Activated CD4-positive, alpha-beta T cell treated with anti-CD3 and anti-CD28 coated beads for 36 hours (primary cell): ENCODE measurements at regions not wholly inside any gene's neighbourhood (a gene's known extent, or its start where the extent isn't known, plus 50 kb on each side); places are given as distances from the start of the nearest gene placed in this dataset.

Experiments
- ATAC-seq: fragments of 200-7000 bp; cut with Tn5 transposase; one replicate; pipeline ENCODE4 v1.10.0; 2021; ENCODE audit warnings: mild to moderate bottlenecking, moderate library complexity
- CTCF ChIA-PET: fragments of 350-600 bp; sonication (Branson Sonifier 250); formaldehyde crosslinking; loops from one replicate; lab custom pipeline; 2021; ENCODE audit warnings: antibody characterized with exemption; lab: Charles Lee
- POLR2A ChIA-PET: fragments of 350-600 bp; sonication (Branson Sonifier 250); formaldehyde crosslinking; loops from one replicate; lab custom pipeline; 2021; ENCODE audit warnings: antibody characterized with exemption, inconsistent platforms; lab: Charles Lee
- DNase-seq: peaks from one replicate; pipeline ENCODE4 v3.0.0-alpha.2; 2020
- H3K27ac Mint-ChIP-seq: one replicate; pipeline ENCODE4 v1.8.0; 2021; ENCODE audit warnings: mixed read lengths
- H3K27me3 Mint-ChIP-seq: one replicate; pipeline ENCODE4 v1.8.0; 2021; ENCODE audit warnings: mixed read lengths
- H3K36me3 Mint-ChIP-seq: one replicate; pipeline ENCODE4 v1.8.0; 2021; ENCODE audit warnings: low read depth, mixed read lengths
- H3K4me1 Mint-ChIP-seq: one replicate; pipeline ENCODE4 v1.8.0; 2021; ENCODE audit warnings: mixed read lengths
- H3K4me3 Mint-ChIP-seq: one replicate; pipeline ENCODE4 v1.8.0; 2021; ENCODE audit warnings: mild to moderate bottlenecking, moderate library complexity, mixed read lengths
- H3K9me3 Mint-ChIP-seq: one replicate; pipeline ENCODE4 v1.8.0; 2021; ENCODE audit warnings: low read depth, mixed read lengths
- intact Hi-C, 2 experiments: fragments of 100-400 bp; cut with DNase I in 1 of 2; cut with micrococcal nuclease in 1 of 2; formaldehyde crosslinking; loops; one replicate each; pipeline versions ENCODE4 v1.14.2 to v1.15.1; 2022 to 2024; cut with DNase I, micrococcal nuclease

DNA sequence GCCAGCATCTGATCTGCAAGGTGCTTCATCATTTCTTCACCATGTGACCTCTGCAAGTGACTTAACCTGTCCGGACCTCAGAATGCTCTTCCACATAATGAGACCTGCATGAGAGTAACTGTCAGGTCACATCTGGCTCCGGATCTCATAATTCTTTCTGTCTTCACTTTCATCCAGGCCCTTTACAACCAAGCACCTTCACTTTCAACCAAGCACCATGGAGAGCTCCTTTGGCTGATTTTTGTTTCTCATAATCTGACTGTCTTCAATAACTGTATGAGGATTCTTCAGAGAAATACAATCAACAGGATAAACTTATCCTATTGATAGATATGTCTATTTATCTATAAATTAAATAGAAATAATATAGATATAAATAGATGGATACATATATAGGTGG lies 148.1 kb downstream of the VCX3A start:
- CTCF ChIA-PET: no interaction called here
- no peak overlapping the region for H3K4me3 Mint-ChIP-seq
- ATAC-seq (no peak), DNase-seq (no peak)
- H3K36me3 Mint-ChIP-seq: no peaks in the 10 kb centered on the region
- POLR2A ChIA-PET: no interaction called here
- no peak overlapping the region for H3K27ac Mint-ChIP-seq
- no peaks in the 10 kb centered on the region for H3K27me3 Mint-ChIP-seq
- H3K9me3 Mint-ChIP-seq: no peaks in the 10 kb centered on the region
- H3K4me1 Mint-ChIP-seq: no peaks in the 10 kb centered on the region
- intact Hi-C loops: no loop called here

DNA sequence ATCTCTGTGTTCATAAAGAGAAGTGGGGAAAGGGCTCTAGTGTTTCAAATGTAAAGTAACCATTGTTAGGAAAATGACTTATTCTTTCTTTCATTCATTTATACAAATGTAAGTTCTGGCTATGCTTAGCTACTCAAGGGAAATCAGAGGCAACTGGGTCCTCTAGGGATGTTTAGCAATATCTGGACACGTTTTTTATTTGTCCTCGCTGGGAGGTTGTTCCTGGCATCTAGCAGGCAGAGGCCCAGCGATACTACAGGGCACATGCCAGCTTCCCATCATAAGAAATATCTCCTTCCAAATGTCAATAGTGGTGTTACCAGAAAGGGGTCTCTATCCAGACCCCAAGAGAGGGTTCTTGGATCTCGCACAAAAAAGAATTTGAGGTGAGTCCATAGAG lies 150.0 kb downstream of the VCX3A start:
- CTCF ChIA-PET: no interaction called here
- Mint-ChIP-seq H3K4me3 (no peak overlapping the region), H3K27ac (no peak overlapping the region), H3K27me3 (no peaks in the 10 kb centered on the region), H3K36me3 (no peaks in the 10 kb centered on the region), H3K9me3 (no peaks in the 10 kb centered on the region), H3K4me1 (no peaks in the 10 kb centered on the region)
- ATAC-seq (no peak), DNase-seq (no peak)
- POLR2A ChIA-PET: no interaction called here
- intact Hi-C loops: no loop called here

DNA sequence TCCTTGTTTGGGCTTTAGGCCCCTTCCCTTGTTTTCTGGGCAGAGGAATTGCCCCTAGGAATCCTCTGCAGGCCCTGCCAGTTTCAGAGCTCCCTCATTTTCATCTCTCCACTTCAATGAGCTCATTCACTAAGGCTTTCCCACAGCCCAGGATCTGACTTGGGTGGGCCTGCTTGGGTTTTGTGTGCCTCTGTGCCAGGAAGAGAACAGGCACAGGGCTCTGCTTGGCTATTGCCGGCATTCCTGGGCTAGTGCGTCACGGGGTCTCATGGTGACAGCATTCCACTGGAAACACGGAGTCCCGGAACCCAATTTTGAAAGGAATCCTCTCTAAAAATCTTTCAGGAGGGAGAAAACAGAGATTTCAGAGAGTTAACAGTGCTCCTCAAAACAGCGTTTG lies 150.5 kb downstream of the VCX3A start:
- Mint-ChIP-seq H3K27ac (no peak overlapping the region), H3K4me1 (no peaks in the 10 kb centered on the region), H3K27me3 (no peaks in the 10 kb centered on the region), H3K36me3 (no peaks in the 10 kb centered on the region), H3K9me3 (no peaks in the 10 kb centered on the region), H3K4me3 (no peak overlapping the region)
- POLR2A ChIA-PET: no interaction called here
- intact Hi-C loops: no loop called here
- no peak for ATAC-seq
- CTCF ChIA-PET: interaction anchor here (0.6 kb wide), 1 partner anchor 171 kb away, joined by 3 read pairs; no protein-coding TSS in a partner anchor
- DNase-seq: no peak

DNA sequence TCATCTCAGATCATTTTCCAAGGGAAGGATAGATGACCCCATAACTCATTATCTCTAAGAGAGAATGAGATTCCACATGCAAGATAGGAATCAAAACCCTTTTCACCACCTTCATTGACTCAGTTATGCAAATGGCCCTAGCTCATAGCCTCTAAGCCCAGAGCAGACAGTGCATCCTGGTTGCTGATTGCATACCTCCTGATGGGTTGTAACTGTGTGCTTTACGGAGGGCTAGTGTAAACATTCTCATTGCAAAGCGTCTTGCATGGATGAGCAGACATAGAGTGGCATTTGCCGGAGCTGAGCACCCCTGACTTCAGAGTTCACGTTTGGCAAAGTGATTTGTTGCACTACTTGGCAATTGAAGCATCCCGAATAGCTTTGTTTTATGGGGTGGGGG lies 151.0 kb downstream of the VCX3A start:
- Mint-ChIP-seq H3K36me3 (no peaks in the 10 kb centered on the region), H3K9me3 (no peaks in the 10 kb centered on the region), H3K27me3 (no peaks in the 10 kb centered on the region), H3K4me3 (no peak overlapping the region), H3K27ac (no peak overlapping the region), H3K4me1 (no peaks in the 10 kb centered on the region)
- no peak for ATAC-seq
- CTCF ChIA-PET: interaction anchor here (0.6 kb wide), 1 partner anchor 171 kb away, joined by 3 read pairs; no protein-coding TSS in a partner anchor
- intact Hi-C loops: no loop called here
- no peak for DNase-seq
- POLR2A ChIA-PET: no interaction called here

DNA sequence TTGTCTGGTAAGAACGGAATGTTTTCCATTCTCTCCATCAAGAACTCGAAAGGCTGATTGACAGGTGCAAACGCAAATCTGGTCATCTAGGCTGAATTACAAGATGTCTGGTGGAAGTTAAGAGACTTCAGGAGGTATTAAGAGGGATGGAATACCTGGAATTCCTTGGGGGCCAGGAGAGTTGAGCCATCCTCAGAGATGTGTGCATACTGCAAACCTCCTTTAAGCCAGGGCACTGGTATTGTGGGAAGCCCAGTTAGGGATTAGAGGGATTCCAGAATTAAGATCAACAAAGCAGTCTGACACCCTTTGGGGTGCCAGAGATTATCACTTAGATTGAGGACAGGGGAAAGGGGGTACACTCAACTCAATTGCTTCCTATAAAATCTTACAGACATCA lies 151.4 kb downstream of the VCX3A start:
- no peak for DNase-seq
- POLR2A ChIA-PET: no interaction called here
- intact Hi-C loops: no loop called here
- CTCF ChIA-PET: no interaction called here
- Mint-ChIP-seq H3K27me3 (no peaks in the 10 kb centered on the region), H3K27ac (no peak overlapping the region), H3K4me3 (no peak overlapping the region), H3K36me3 (no peaks in the 10 kb centered on the region), H3K4me1 (no peaks in the 10 kb centered on the region), H3K9me3 (no peaks in the 10 kb centered on the region)
- ATAC-seq: no peak

DNA sequence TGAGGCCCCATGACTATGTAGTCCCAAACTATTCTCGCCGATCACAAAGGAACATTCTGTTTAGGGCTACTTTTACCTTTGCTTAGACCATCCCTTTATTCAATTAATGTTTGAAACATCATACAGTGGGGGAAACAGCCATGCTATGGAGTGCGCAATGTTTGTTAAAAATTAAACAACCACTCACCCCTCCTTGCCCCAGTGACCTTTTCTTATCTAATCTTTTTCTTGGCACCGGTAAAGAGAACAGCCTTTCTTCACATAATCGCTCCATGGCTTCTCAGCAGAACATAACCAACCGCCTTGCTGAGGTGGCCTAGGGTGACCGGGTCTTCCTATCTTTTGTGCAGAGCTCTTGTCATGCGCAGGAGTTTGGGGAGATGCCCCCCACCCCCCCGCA lies 152.6 kb downstream of the VCX3A start:
- ATAC-seq: no peak
- no peak for DNase-seq
- no peaks in the 10 kb centered on the region for H3K36me3 Mint-ChIP-seq
- intact Hi-C loops: no loop called here
- no peaks in the 10 kb centered on the region for H3K4me1 Mint-ChIP-seq
- POLR2A ChIA-PET: no interaction called here
- H3K9me3 Mint-ChIP-seq: no peaks in the 10 kb centered on the region
- CTCF ChIA-PET: no interaction called here
- H3K4me3 Mint-ChIP-seq: no peak overlapping the region
- H3K27ac Mint-ChIP-seq: no peak overlapping the region
- H3K27me3 Mint-ChIP-seq: no peaks in the 10 kb centered on the region

DNA sequence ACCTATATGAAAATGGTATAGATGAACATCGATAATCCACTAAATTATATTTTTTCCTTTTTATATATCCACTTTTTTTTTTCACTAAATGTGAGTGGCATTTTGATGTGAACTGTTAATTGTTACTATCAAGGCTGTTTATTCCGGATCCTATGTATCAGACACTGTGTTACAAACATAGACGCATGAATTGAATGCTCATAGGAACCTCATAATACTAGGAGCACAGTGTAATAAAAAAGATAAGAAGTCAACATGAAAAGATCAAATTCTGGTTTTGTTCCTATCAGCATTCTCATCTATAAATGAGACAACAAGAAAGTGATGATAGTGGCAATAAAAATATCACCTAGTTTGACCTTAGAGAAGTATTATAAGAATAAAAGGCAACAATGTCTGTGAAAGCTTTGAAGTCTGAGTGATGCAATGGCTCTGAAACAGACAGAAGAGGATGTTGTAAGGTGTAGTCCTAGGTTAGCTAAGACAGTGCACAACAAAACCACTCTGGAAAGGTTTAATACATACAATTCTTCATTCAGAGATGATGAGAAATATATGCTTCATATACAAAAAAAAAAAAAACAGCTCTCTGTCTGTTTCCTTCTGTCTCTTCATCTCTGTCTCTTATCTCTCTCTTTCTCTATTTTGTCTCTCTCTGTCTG lies 148.6 kb upstream of the NLGN4X start:
- Mint-ChIP-seq H3K4me1 (no peaks in the 10 kb centered on the region), H3K27ac (no peak overlapping the region), H3K4me3 (no peak overlapping the region), H3K36me3 (no peaks in the 10 kb centered on the region), H3K27me3 (no peaks in the 10 kb centered on the region), H3K9me3 (no peaks in the 10 kb centered on the region)
- ATAC-seq (no peak), DNase-seq (no peak)
- POLR2A ChIA-PET: no interaction called here
- intact Hi-C loops: no loop called here
- CTCF ChIA-PET: no interaction called here

DNA sequence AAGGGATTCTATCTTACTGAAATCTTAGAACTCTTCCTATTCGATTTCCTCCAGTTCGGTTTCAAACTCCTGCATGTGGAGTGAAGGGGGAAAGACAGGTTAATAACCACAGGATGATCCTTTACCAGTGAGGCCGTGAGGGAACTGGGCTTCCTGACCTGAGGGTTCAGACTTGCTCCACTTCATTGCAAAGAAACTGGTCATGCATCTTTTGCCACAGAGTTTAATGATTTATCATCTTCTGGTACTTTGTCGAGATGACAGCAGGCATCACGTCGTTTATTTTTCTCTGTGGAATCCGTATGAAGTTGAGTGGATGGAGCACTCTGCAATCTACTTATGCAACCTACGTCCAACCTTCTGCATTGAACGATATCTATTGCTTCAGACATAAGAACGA lies 145.9 kb upstream of the NLGN4X start:
- no peaks in the 10 kb centered on the region for H3K36me3 Mint-ChIP-seq
- no peak overlapping the region for H3K27ac Mint-ChIP-seq
- H3K4me3 Mint-ChIP-seq: no peak overlapping the region
- intact Hi-C loops: no loop called here
- no peak for DNase-seq
- H3K27me3 Mint-ChIP-seq: no peaks in the 10 kb centered on the region
- ChIA-PET POLR2A (no interaction called here), CTCF (no interaction called here)
- H3K4me1 Mint-ChIP-seq: no peaks in the 10 kb centered on the region
- ATAC-seq: no peak
- no peaks in the 10 kb centered on the region for H3K9me3 Mint-ChIP-seq

DNA sequence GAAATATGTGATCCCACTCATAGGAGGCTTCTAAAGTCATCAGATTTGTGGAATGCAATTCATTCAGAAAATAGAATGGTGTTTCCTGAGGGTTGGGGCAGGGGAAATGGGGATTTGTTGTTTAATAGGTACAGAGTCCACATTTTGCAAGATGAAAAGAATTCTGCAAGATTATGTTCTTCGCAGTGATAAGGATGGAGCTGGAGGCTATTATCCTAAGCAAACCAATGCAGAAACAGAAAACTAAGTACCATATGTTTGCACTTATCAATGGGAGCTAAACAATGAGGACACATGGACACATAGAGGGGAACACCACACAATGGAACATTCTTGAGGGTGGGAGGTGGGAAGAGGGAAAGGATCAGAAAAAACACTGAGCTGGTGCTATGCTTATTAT lies 144.3 kb upstream of the NLGN4X start:
- Mint-ChIP-seq H3K36me3 (no peaks in the 10 kb centered on the region), H3K4me1 (no peaks in the 10 kb centered on the region), H3K9me3 (no peaks in the 10 kb centered on the region), H3K27ac (no peak overlapping the region), H3K27me3 (no peaks in the 10 kb centered on the region), H3K4me3 (no peak overlapping the region)
- intact Hi-C loops: no loop called here
- POLR2A ChIA-PET: no interaction called here
- ATAC-seq: no peak
- DNase-seq: no peak
- CTCF ChIA-PET: no interaction called here

DNA sequence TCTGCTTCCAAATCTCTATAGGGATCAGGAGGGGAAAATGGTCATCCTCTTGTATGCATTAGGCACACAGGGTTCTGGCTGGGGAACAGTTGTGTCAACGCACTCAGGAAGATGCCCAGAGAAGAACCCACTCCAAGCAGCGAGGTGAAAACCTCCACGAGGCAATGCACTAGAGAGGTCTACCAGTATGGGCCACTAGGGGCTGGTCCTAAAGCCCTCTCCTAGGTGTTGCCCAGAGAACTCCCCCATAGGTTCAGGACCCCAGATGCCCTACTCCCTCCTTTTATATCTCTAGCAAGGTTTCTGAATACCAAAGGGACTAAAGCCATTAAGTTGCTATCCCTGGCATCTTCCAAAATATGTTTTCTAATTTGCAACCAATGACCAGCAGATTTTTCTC lies 142.7 kb upstream of the NLGN4X start:
- intact Hi-C loops: no loop called here
- H3K27ac Mint-ChIP-seq: no peak overlapping the region
- H3K4me3 Mint-ChIP-seq: no peak overlapping the region
- H3K36me3 Mint-ChIP-seq: no peaks in the 10 kb centered on the region
- no peaks in the 10 kb centered on the region for H3K9me3 Mint-ChIP-seq
- CTCF ChIA-PET: no interaction called here
- no peaks in the 10 kb centered on the region for H3K27me3 Mint-ChIP-seq
- POLR2A ChIA-PET: no interaction called here
- DNase-seq (no peak), ATAC-seq (no peak)
- H3K4me1 Mint-ChIP-seq: no peaks in the 10 kb centered on the region

DNA sequence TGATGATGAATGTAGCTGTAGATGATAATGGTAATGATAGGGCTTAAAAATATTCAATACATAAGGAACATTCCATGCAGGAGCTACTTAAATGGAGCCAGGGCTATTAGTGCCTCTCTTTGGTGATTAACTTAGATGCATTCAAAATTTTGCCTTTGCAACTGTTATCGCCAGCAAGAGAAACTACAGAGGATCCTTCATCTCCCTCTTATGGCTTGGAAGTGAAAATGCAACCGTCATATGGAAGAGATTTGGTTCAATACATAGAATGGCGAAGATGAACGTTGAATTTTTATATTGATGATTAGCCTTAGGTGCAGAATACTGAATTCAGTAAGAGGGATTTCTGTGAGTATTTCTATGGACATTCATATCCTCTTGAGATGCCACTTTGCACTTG lies 134.5 kb upstream of the NLGN4X start:
- no peak for DNase-seq
- ChIA-PET CTCF (no interaction called here), POLR2A (no interaction called here)
- H3K27ac Mint-ChIP-seq: no peak overlapping the region
- no peak for ATAC-seq
- H3K36me3 Mint-ChIP-seq: no peaks in the 10 kb centered on the region
- no peaks in the 10 kb centered on the region for H3K9me3 Mint-ChIP-seq
- no peaks in the 10 kb centered on the region for H3K4me1 Mint-ChIP-seq
- intact Hi-C loops: no loop called here
- H3K27me3 Mint-ChIP-seq: no peaks in the 10 kb centered on the region
- no peak overlapping the region for H3K4me3 Mint-ChIP-seq

DNA sequence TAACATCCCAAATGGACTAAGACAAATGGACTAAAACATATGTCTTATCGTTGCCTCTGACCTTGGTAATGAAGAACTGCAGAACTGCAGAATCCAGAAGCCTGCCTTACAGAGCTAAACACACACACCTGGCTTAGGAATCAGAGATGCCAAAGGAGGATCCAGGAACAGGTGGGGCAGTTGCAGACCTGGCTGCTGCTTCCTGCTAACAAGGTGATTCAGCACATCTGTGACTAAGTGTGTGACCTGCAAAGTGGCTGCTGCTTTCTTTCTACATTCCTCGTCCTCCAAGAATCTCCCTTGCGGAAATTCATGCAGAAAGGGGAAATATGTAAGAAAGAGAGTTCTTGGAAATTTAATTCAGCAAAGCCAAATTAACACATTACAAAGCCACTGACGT lies 96.8 kb upstream of the NLGN4X start:
- POLR2A ChIA-PET: no interaction called here
- Mint-ChIP-seq H3K36me3 (no peaks in the 10 kb centered on the region), H3K27ac (no peak overlapping the region), H3K4me3 (no peak overlapping the region), H3K4me1 (no peaks in the 10 kb centered on the region), H3K9me3 (no peaks in the 10 kb centered on the region), H3K27me3 (no peaks in the 10 kb centered on the region)
- ATAC-seq (no peak), DNase-seq (no peak)
- CTCF ChIA-PET: no interaction called here
- intact Hi-C loops: no loop called here

DNA sequence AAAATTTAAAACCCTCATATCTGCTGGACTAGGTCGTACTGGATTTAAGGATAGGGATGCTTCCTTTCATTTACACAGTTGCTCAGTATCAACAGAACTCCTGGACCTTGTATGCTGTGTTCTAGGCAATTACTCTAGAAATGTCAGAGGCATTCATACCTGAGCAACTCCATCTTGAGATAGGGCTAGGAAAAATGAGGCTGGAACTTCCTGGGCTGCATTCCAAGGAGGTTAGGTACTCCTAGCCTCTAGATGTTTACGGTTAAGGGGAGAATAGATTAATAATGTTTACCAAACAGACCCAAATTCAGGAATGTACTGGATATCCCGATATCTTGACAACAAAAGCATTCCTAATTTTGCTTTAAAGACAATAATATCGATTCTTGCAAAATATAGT lies 84.7 kb upstream of the NLGN4X start:
- H3K4me1 Mint-ChIP-seq: no peaks in the 10 kb centered on the region
- no peaks in the 10 kb centered on the region for H3K27me3 Mint-ChIP-seq
- DNase-seq: no peak
- no peaks in the 10 kb centered on the region for H3K36me3 Mint-ChIP-seq
- H3K27ac Mint-ChIP-seq: no peak overlapping the region
- H3K4me3 Mint-ChIP-seq: no peak overlapping the region
- ChIA-PET POLR2A (no interaction called here), CTCF (no interaction called here)
- intact Hi-C loops: no loop called here
- ATAC-seq: no peak
- H3K9me3 Mint-ChIP-seq: no peaks in the 10 kb centered on the region
